H9 (cell line): ENCODE measurements at regions not wholly inside any gene's neighbourhood (a gene's known extent, or its start where the extent isn't known, plus 50 kb on each side); places are given as distances from the start of the nearest gene placed in this dataset.

ENCODE experiments used
- DNase-seq: peaks from one replicate; pipeline ENCODE4 v3.0.0-alpha.2; 2017
- H2AFZ ChIP-seq: one replicate; pipeline ENCODE4 v1.6.1; 2013; ENCODE audit warnings: mild to moderate bottlenecking, low read length, control low read depth, moderate library complexity
- H2AK5ac ChIP-seq: 2 replicates; pipeline ENCODE4 v1.6.1; 2013; ENCODE audit warnings: low read length, control low read depth, mixed read lengths; ENCODE audit not compliant: insufficient read length
- H2BK120ac ChIP-seq: one replicate; pipeline ENCODE4 v1.6.1; 2013; ENCODE audit warnings: low read depth, mild to moderate bottlenecking, low read length, control low read depth, inconsistent platforms; ENCODE audit not compliant: poor library complexity, severe bottlenecking
- H2BK12ac ChIP-seq: 2 replicates; pipeline ENCODE4 v1.6.1; 2013; ENCODE audit warnings: low read length, control low read depth, mixed read lengths, low read depth; ENCODE audit not compliant: insufficient read length
- H2BK15ac ChIP-seq: 2 replicates; pipeline ENCODE4 v1.6.1; 2013; ENCODE audit warnings: low read depth, low read length, control low read depth
- H2BK20ac ChIP-seq: one replicate; pipeline ENCODE4 v1.6.1; 2013; ENCODE audit warnings: low read depth, mild to moderate bottlenecking, low read length, control low read depth, inconsistent platforms; ENCODE audit not compliant: poor library complexity, severe bottlenecking
- H2BK5ac ChIP-seq: 2 replicates; pipeline ENCODE4 v1.6.1; 2013; ENCODE audit warnings: low read length, control low read depth, mixed read lengths; ENCODE audit not compliant: insufficient read length
- H3K14ac ChIP-seq: 2 replicates; pipeline ENCODE4 v1.6.1; 2013; ENCODE audit warnings: low read length, control low read depth; ENCODE audit not compliant: insufficient read depth
- H3K18ac ChIP-seq: 2 replicates; pipeline ENCODE4 v1.6.1; 2013; ENCODE audit warnings: low read depth, mild to moderate bottlenecking, mixed read lengths, low read length, control low read depth; ENCODE audit not compliant: insufficient read length
- H3K23ac ChIP-seq: 2 replicates; pipeline ENCODE4 v1.6.1; 2013; ENCODE audit warnings: low read length, control low read depth, mixed read lengths, low read depth; ENCODE audit not compliant: insufficient read length
- H3K23me2 ChIP-seq: 2 replicates; pipeline ENCODE4 v1.6.1; 2013; ENCODE audit warnings: low read depth, mild to moderate bottlenecking, mixed read lengths, low read length, control low read depth; ENCODE audit not compliant: insufficient read length, poor library complexity, severe bottlenecking
- H3K27ac ChIP-seq: 2 replicates; pipeline ENCODE4 v1.5.1; 2013; ENCODE audit warnings: low read length, control low read depth, mixed read lengths, low read depth; ENCODE audit not compliant: insufficient read length
- H3K27me3 ChIP-seq: 2 replicates; pipeline ENCODE4 v1.6.1; 2013; ENCODE audit warnings: low read length, control low read depth, inconsistent platforms; ENCODE audit not compliant: insufficient read depth
- H3K4ac ChIP-seq: 2 replicates; pipeline ENCODE4 v1.6.1; 2013; ENCODE audit warnings: low read depth, mild to moderate bottlenecking, control low read depth, inconsistent platforms, low read length, moderate library complexity
- H3K4me1 ChIP-seq: 2 replicates; pipeline ENCODE4 v1.6.1; 2013; ENCODE audit warnings: low read length, control low read depth, inconsistent platforms; ENCODE audit not compliant: insufficient read depth
- H3K4me2 ChIP-seq: 2 replicates; pipeline ENCODE4 v1.6.1; 2013; ENCODE audit warnings: low read length, control low read depth, mixed read lengths; ENCODE audit not compliant: insufficient read length, insufficient read depth
- H3K56ac ChIP-seq: 2 replicates; pipeline ENCODE4 v1.6.1; 2013; ENCODE audit warnings: low read depth, mild to moderate bottlenecking, mixed read lengths, low read length, control low read depth; ENCODE audit not compliant: insufficient read length
- H3K79me1 ChIP-seq: 2 replicates; pipeline ENCODE4 v1.6.1; 2013; ENCODE audit warnings: low read depth, mild to moderate bottlenecking, moderate library complexity, low read length, control low read depth, inconsistent platforms; ENCODE audit not compliant: insufficient read depth, poor library complexity, severe bottlenecking
- H3K79me2 ChIP-seq: 2 replicates; pipeline ENCODE4 v1.6.1; 2013; ENCODE audit warnings: low read length, control low read depth, inconsistent platforms; ENCODE audit not compliant: insufficient read depth
- H3K9ac ChIP-seq: 2 replicates; pipeline ENCODE4 v1.6.1; 2013; ENCODE audit warnings: low read length, control low read depth, mixed read lengths; ENCODE audit not compliant: insufficient read length; ENCODE audit errors: extremely low read depth
- H3K9me3 ChIP-seq: one replicate; pipeline ENCODE4 v1.6.1; 2013; ENCODE audit warnings: low read depth, low read length, inconsistent platforms; ENCODE audit not compliant: control insufficient read depth
- H3T11ph ChIP-seq: one replicate; pipeline ENCODE4 v1.6.1; 2013; ENCODE audit warnings: mild to moderate bottlenecking, low read length, control low read depth, inconsistent platforms
- H4K20me1 ChIP-seq: one replicate; pipeline ENCODE4 v1.6.1; 2013; ENCODE audit not compliant: control insufficient read depth, insufficient read length, insufficient read depth
- H4K5ac ChIP-seq: 2 replicates; pipeline ENCODE4 v1.6.1; 2013; ENCODE audit warnings: low read depth, mild to moderate bottlenecking, mixed read lengths, low read length, control low read depth; ENCODE audit not compliant: insufficient read length
- H4K8ac ChIP-seq: replicated peaks from 2 replicates; pipeline ENCODE4 v1.6.1; 2013; ENCODE audit warnings: low read length, control low read depth, mixed read lengths, low read depth; ENCODE audit not compliant: insufficient read length
- H4K91ac ChIP-seq: 2 replicates; pipeline ENCODE4 v1.6.1; 2013; ENCODE audit warnings: low read depth, mild to moderate bottlenecking, moderate library complexity, mixed read lengths, low read length, control low read depth; ENCODE audit not compliant: insufficient read length
- H3K27ac Mint-ChIP-seq, 3 experiments: 2 replicates in 2 of 3; 3 replicates in 1 of 3; pipeline ENCODE4 v1.8.0; 2020 to 2021; ENCODE audit warnings: mixed read lengths in 3 of 3, mild to moderate bottlenecking in 1 of 3, moderate library complexity in 1 of 3
- H3K27me3 Mint-ChIP-seq: 2 replicates; pipeline ENCODE4 v1.8.0; 2021; ENCODE audit warnings: low read depth, mild to moderate bottlenecking, moderate library complexity, mixed read lengths
- H3K36me3 Mint-ChIP-seq, 3 experiments: 2 replicates in 2 of 3; 3 replicates in 1 of 3; pipeline ENCODE4 v1.8.0; 2020 to 2021; ENCODE audit warnings: low read depth in 3 of 3, mixed read lengths in 3 of 3; ENCODE audit not compliant: insufficient read depth in 1 of 3
- H3K4me1 Mint-ChIP-seq, 2 experiments: 2 replicates each; pipeline ENCODE4 v1.8.0; 2020; ENCODE audit warnings: mixed read lengths in 2 of 2
- H3K4me3 Mint-ChIP-seq, 2 experiments: 2 replicates in 1 of 2; 3 replicates in 1 of 2; pipeline ENCODE4 v1.8.0; 2020 to 2021; ENCODE audit warnings: mild to moderate bottlenecking in 2 of 2, mixed read lengths in 2 of 2, moderate library complexity in 1 of 2
- H3K9me3 Mint-ChIP-seq, 2 experiments: 2 replicates in 1 of 2; 3 replicates in 1 of 2; pipeline ENCODE4 v1.8.0; 2020; ENCODE audit warnings: mild to moderate bottlenecking in 2 of 2, mixed read lengths in 2 of 2, moderate library complexity in 1 of 2
- CTCF ChIP-seq: fragments of 200-600 bp; sonication (generic); conservative IDR thresholded peaks from 3 replicates; pipeline ENCODE4 v1.8.0; 2021; ENCODE audit warnings: antibody characterized with exemption, mild to moderate bottlenecking
- WGBS: extraction: QIAGEN DNeasy Blood & Tissue Kit; methylation state at CpG from one replicate; pipeline ENCODE4 v1.1.7; 2013; ENCODE audit warnings: missing lambda C conversion rate, low lambda C conversion rate, mixed read lengths; ENCODE audit not compliant: insufficient read length; ENCODE audit errors: extremely low coverage; 5-methylcytosine and 5-hydroxymethylcytosine counted together

GRCh38 chr4:12459126-12459525, 1025.0 kb downstream of the RAB28 start:
- Histone ChIP-seq H3K79me1 (no peaks in the 10 kb centered on the region), H3K4me1 (no peaks in the 10 kb centered on the region), H3K56ac (no peak overlapping the region), H3K14ac (no peak overlapping the region), H3T11ph (no peak overlapping the region), H3K9ac (no peak overlapping the region), H4K91ac (no peak overlapping the region), H4K8ac (no peak overlapping the region), H2BK20ac (no peak overlapping the region), H2BK5ac (no peak overlapping the region), H3K27ac (no peak overlapping the region), H3K18ac (no peak overlapping the region), H2BK120ac (no peak overlapping the region), H3K9me3 (peaks cover 4% of the 10 kb centered on the region), H3K79me2 (no peaks in the 10 kb centered on the region), H2BK12ac (no peak overlapping the region), H4K20me1 (no peaks in the 10 kb centered on the region), H3K23me2 (no peaks in the 10 kb centered on the region), H2AK5ac (no peak overlapping the region), H3K4me2 (no peak overlapping the region), H4K5ac (no peak overlapping the region), H3K27me3 (no peaks in the 10 kb centered on the region), H2BK15ac (no peak overlapping the region), H2AFZ (no peak overlapping the region), H3K4ac (no peak overlapping the region), H3K23ac (no peak overlapping the region)
- no peak for DNase-seq
- H3K27ac Mint-ChIP-seq, result no peak overlapping the region
- H3K36me3 Mint-ChIP-seq, result peaks cover 8 to 39% (median 17%) of the 10 kb centered on the region in 3 experiments
- no peak for TF ChIP-seq CTCF
- H3K4me1 Mint-ChIP-seq, result no peaks in the 10 kb centered on the region
- H3K27me3 Mint-ChIP-seq, result no peaks in the 10 kb centered on the region
- H3K9me3 Mint-ChIP-seq, result peaks cover 34 to 40% of the 10 kb centered on the region in 2 experiments
- no peak overlapping the region for H3K4me3 Mint-ChIP-seq
- no CpG with 5 or more reads among the region's 3 CpGs for WGBS
